SK-N-MC (cell line): ENCODE measurements at regions not wholly inside any gene's neighbourhood (a gene's known extent, or its start where the extent isn't known, plus 50 kb on each side); places are given as distances from the start of the nearest gene placed in this dataset.

Experiments used
- DNase-seq: peaks from one replicate; pipeline ENCODE4 v3.0.0-alpha.2; 2011; ENCODE audit warnings: low read depth, low spot score
- H3K27ac ChIP-seq: fragments of 200-600 bp; sonication (generic); 2 replicates; pipeline ENCODE4 v1.5.1; 2016; ENCODE audit warnings: mixed run types
- H3K36me3 ChIP-seq: fragments of 200-600 bp; sonication (generic); 2 replicates; pipeline ENCODE4 v1.6.1; 2017; ENCODE audit warnings: antibody characterized with exemption, low read length, mixed read lengths; ENCODE audit not compliant: insufficient read depth
- H3K4me3 ChIP-seq: fragments of 200-600 bp; sonication (generic); 2 replicates; pipeline ENCODE4 v1.5.1; 2016
- H3K9ac ChIP-seq: fragments of 200-600 bp; sonication (generic); 2 replicates; pipeline ENCODE4 v1.8.0; 2017; ENCODE audit warnings: mixed run types, mixed read lengths; ENCODE audit not compliant: insufficient read length
- H3K9me3 ChIP-seq: fragments of 200-600 bp; sonication (generic); 2 replicates; pipeline ENCODE4 v1.6.1; 2017; ENCODE audit warnings: low read depth, mild to moderate bottlenecking, antibody characterized with exemption, low read length, moderate library complexity, mixed read lengths
- EZH2 ChIP-seq: fragments of 200-600 bp; sonication (generic); IDR thresholded peaks from one replicate; pipeline ENCODE4 v1.6.1; 2017; ENCODE audit warnings: antibody characterized with exemption
- FOXP2 ChIP-seq: optimal IDR thresholded peaks from 2 replicates; pipeline ENCODE3; 2011; ENCODE audit warnings: mild to moderate bottlenecking, moderate library complexity; ENCODE audit not compliant: insufficient read depth; ENCODE audit errors: extremely low read length, control extremely low read depth
- POLR2AphosphoS5 ChIP-seq: IDR thresholded peaks from 2 replicates; pipeline ENCODE4 v1.6.1; 2012; ENCODE audit warnings: mild to moderate bottlenecking, low read depth, low read length, borderline replicate concordance

DNA sequence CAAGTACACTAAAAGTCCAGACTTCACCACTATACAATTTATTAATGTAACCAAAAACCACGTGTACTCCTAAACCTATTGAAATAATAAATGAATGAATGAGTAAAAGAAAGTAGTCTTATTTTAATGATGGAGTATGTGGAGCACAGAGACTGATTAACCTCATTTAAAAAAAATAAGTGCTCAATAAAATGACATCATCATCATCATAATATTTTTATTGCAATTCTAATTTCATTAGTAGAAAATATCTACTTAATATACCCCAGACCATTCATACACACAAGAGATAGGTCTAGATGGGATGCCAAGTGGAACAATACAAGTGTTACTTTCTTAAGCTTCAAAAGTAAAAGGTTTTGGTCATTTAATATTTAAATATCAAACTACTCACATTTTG is 133.1 kb downstream of the ASB9 start:
- DNase-seq: no peak
- H3K4me3 ChIP-seq: no peak overlapping the region
- no peaks in the 10 kb centered on the region for H3K36me3 ChIP-seq
- H3K9ac ChIP-seq: no peak overlapping the region
- TF ChIP-seq FOXP2: no peak
- TF ChIP-seq EZH2: no peak
- no peak for TF ChIP-seq POLR2AphosphoS5
- H3K27ac ChIP-seq: no peak overlapping the region
- H3K9me3 ChIP-seq: no peaks in the 10 kb centered on the region

DNA sequence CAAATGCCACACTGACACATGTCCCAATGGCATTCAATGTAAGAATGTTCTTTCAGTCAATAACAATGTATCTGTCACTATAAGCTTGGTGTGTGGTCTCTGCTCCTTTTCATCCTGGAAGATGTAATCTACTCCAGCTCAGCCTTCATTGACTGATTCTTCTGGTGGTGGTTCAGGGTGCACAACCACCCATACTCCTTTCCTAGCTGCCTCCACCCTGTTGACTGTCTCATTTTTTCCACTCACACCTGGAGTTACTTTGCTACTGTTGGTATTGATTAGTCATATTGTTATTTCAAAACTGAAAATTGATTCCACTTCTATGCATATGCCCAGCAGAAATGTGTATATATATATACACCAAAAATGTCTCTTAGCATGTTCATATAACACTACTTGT is 140.5 kb downstream of the ASB9 start:
- no peak overlapping the region for H3K9ac ChIP-seq

DNA sequence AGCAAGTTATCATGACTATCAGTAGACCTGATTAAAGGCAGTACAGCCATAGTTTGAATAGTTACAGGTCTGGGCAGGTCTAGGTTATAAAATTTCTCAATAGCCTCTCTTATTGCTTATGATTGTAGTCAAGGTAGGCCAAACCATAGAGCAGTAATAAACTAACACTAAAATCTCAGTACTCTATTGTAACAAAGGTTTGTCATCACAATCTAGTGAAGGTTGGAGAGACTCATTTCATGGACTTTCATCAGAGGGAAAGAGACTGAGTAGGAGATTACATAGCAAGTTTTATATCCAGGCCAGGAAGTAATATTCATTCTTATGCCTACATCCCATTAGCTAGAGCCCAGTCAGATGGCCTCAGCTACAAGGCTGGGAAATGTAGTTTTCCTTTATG is 141.0 kb downstream of the ASB9 start:
- no peak overlapping the region for H3K9ac ChIP-seq
- no peak for TF ChIP-seq FOXP2
- TF ChIP-seq POLR2AphosphoS5: no peak
- TF ChIP-seq EZH2: no peak
- H3K4me3 ChIP-seq: no peak overlapping the region
- no peaks in the 10 kb centered on the region for H3K36me3 ChIP-seq
- no peak for DNase-seq
- no peak overlapping the region for H3K27ac ChIP-seq
- no peaks in the 10 kb centered on the region for H3K9me3 ChIP-seq

More for the DNA sequence above, 140.5 kb downstream of the ASB9 start:
- DNase-seq: no peak
- no peaks in the 10 kb centered on the region for H3K36me3 ChIP-seq
- no peaks in the 10 kb centered on the region for H3K9me3 ChIP-seq
- no peak overlapping the region for H3K4me3 ChIP-seq
- H3K27ac ChIP-seq: no peak overlapping the region
- TF ChIP-seq FOXP2 (no peak), EZH2 (no peak), POLR2AphosphoS5 (no peak)

GRCh38 chrX:15127010-15127409 is 142.9 kb downstream of the ASB9 start:
- no peak for TF ChIP-seq POLR2AphosphoS5
- TF ChIP-seq FOXP2: no peak
- TF ChIP-seq EZH2: no peak

DNA sequence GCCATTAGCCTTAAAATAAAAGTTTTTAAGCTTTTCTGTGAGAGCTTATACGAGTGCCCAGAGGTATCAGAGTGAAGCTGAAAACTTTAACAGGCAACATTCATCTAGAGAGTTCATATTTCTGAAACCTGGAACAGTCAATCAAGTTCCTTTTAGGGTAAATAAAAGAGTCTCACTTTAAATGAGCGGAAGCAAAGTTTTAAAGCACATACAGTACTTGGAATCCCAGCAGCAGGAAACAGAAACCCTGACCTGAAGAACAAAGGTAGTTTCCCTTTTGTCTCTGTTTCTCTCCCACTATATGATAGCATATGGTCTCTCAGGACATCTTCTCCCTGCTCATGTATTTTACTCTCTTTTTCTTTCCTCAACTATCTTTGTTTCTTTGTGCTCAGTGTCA is 153.0 kb downstream of the ASB9 start:
- Histone ChIP-seq H3K36me3 (no peaks in the 10 kb centered on the region), H3K9me3 (no peaks in the 10 kb centered on the region), H3K27ac (no peak overlapping the region), H3K4me3 (no peak overlapping the region), H3K9ac (no peak overlapping the region)
- no peak for TF ChIP-seq FOXP2
- no peak for TF ChIP-seq EZH2
- no peak for TF ChIP-seq POLR2AphosphoS5
- DNase-seq: no peak

More at GRCh38 chrX:15127010-15127409, 142.9 kb downstream of the ASB9 start:
- DNase-seq: no peak
- Histone ChIP-seq H3K36me3 (no peaks in the 10 kb centered on the region), H3K27ac (no peak overlapping the region), H3K9ac (no peak overlapping the region), H3K9me3 (no peaks in the 10 kb centered on the region), H3K4me3 (no peak overlapping the region)

- no peak for TF ChIP-seq FOXP2
- TF ChIP-seq POLR2AphosphoS5: no peak
- TF ChIP-seq EZH2: no peak
- Histone ChIP-seq H3K27ac (no peak overlapping the region), H3K36me3 (no peaks in the 10 kb centered on the region), H3K9me3 (no peaks in the 10 kb centered on the region), H3K9ac (no peak overlapping the region), H3K4me3 (no peak overlapping the region)
- DNase-seq: no peak
Observed at GRCh38 chrX:15114743-15115566, 154.9 kb downstream of the ASB9 start.

DNA sequence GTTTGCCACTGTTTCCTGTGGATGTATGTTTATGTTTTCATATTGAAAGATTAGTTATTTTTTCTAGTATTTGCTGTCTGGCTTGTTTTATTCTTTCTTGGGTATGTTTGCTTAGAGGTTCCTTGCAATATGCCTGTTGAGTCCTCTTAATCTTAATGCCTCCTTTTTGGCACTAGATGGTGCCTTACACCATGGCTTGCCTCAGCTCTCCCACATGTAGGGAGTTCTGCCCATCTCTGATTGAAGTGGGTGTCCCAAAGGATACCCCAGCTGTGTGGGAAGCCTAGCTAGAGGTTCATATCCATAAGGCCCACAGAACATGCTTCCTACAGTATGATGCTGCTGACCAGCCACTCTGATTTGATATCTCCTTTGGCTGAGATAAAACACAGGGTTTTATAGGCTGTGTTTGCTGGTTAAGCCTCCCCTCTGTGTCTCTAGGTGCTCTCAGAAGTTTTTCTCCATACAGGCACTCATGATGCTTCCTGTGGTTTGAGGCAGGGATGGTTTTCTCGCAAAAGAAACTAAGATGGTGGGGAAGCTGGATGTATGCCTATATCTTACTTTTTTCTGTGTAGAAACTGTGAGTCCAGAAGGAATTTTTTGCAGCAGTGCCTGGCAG is 162.4 kb downstream of the ASB9 start:
- Histone ChIP-seq H3K27ac (no peak overlapping the region), H3K9me3 (no peaks in the 10 kb centered on the region), H3K4me3 (no peak overlapping the region), H3K36me3 (no peaks in the 10 kb centered on the region), H3K9ac (no peak overlapping the region)
- DNase-seq: no peak
- TF ChIP-seq POLR2AphosphoS5 (no peak), FOXP2 (no peak), EZH2 (no peak)

DNA sequence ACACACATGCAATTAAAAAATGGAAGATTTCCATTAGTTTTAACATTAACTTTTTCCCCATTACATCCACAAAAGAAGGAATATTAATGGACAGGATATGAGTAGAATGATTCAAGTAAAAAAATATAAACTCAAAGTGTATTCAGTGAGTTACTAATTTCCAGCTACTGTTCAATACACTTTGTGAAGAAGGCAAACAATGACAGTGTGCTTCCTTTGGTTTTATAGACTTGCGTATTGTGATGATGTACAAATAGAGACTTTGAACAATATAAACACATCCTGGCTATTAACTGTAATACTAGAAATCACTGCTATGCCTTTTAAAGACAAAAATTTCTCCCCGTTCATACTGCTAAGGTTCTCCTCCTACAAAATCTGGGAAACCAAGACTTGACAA is 171.4 kb downstream of the ASB9 start:
- Histone ChIP-seq H3K9ac (no peak overlapping the region), H3K4me3 (no peak overlapping the region), H3K9me3 (no peaks in the 10 kb centered on the region), H3K36me3 (no peaks in the 10 kb centered on the region), H3K27ac (no peak overlapping the region)
- DNase-seq: no peak
- TF ChIP-seq EZH2 (no peak), FOXP2 (no peak), POLR2AphosphoS5 (no peak)
